PC-9 (cell line): ENCODE measurements at regions not wholly inside any gene's neighbourhood (a gene's known extent, or its start where the extent isn't known, plus 50 kb on each side); places are given as distances from the start of the nearest gene placed in this dataset.
A peak's percentile ranks its signal among the peaks of the same experiment; 100 is the strongest.
"Not testable (repeated sequence)": the region's sequence is repeated elsewhere in the genome, so short reads cannot be mapped to it uniquely, and the experiment has no call there.

Experiments
- BruUV-seq: library from RNA; stranded (reverse); fragments of 400-500 nt; replicated peaks from 2 replicates; lab custom pipeline; 2021; lab: Mats Ljungman, UMichigan
- CTCF ChIA-PET: fragments of 300-600 bp; sonication (Branson Sonifier 250); formaldehyde crosslinking; loops from one replicate; lab custom pipeline; 2022; ENCODE audit warnings: antibody characterized with exemption; lab: Charles Lee
- POLR2A ChIA-PET: fragments of 300-600 bp; sonication (Branson Sonifier 250); formaldehyde crosslinking; loops from one replicate; lab custom pipeline; 2022; ENCODE audit warnings: antibody characterized with exemption; ENCODE audit not compliant: unreplicated experiment; lab: Charles Lee
- DNase-seq, 2 experiments: peaks; one replicate each; pipeline versions ENCODE4 v3.0.0 to v3.0.0-alpha.2; 2015 to 2022; ENCODE audit warnings: mixed read lengths in 1 of 2
- H2AFZ ChIP-seq: fragments of 200-600 bp; sonication (generic); 2 replicates; pipeline ENCODE4 v1.8.1; 2017; ENCODE audit warnings: antibody characterized with exemption
- H3F3A ChIP-seq: fragments of 200-600 bp; sonication (generic); 2 replicates; pipeline ENCODE4 v1.8.1; 2017; ENCODE audit warnings: antibody characterized with exemption, mild to moderate bottlenecking, low read depth; ENCODE audit not compliant: insufficient read depth
- H3K27ac ChIP-seq: fragments of 200-600 bp; sonication (generic); 2 replicates; pipeline ENCODE4 v1.6.1; 2016; ENCODE audit warnings: mixed run types
- H3K27me3 ChIP-seq: fragments of 200-600 bp; sonication (generic); 2 replicates; pipeline ENCODE4 v1.6.1; 2016; ENCODE audit warnings: low read depth, mixed run types; ENCODE audit not compliant: insufficient read depth
- H3K36me3 ChIP-seq: fragments of 200-600 bp; sonication (generic); 2 replicates; pipeline ENCODE4 v1.6.1; 2016; ENCODE audit warnings: low read depth, mixed run types
- H3K4me1 ChIP-seq: fragments of 200-600 bp; sonication (generic); replicated peaks from 2 replicates; pipeline ENCODE4 v1.6.1; 2016; ENCODE audit warnings: mixed run types; ENCODE audit not compliant: insufficient read depth
- H3K4me2 ChIP-seq: fragments of 200-600 bp; sonication (generic); 2 replicates; pipeline ENCODE4 v1.6.1; 2017; ENCODE audit warnings: mixed run types
- H3K4me3 ChIP-seq: fragments of 200-600 bp; sonication (generic); 2 replicates; pipeline ENCODE4 v1.6.1; 2016; ENCODE audit warnings: mixed run types
- H3K79me2 ChIP-seq: fragments of 200-600 bp; sonication (generic); 2 replicates; pipeline ENCODE4 v1.6.1; 2017; ENCODE audit warnings: low read depth, mixed run types
- H3K9me2 ChIP-seq: fragments of 200-600 bp; sonication (generic); 2 replicates; pipeline ENCODE4 v1.8.1; 2017; ENCODE audit warnings: mild to moderate bottlenecking; ENCODE audit not compliant: insufficient read depth
- H3K9me3 ChIP-seq: fragments of 200-600 bp; sonication (generic); 2 replicates; pipeline ENCODE4 v1.8.1; 2016; ENCODE audit warnings: low read depth; ENCODE audit not compliant: insufficient read depth
- H4K20me1 ChIP-seq: fragments of 200-600 bp; sonication (generic); 2 replicates; pipeline ENCODE4 v1.8.1; 2017; ENCODE audit not compliant: insufficient read depth
- CTCF ChIP-seq: fragments of 200-600 bp; sonication (generic); conservative IDR thresholded peaks from 2 replicates; pipeline ENCODE4 v1.6.1; 2017; ENCODE audit warnings: mixed run types, antibody characterized with exemption, mild to moderate bottlenecking, moderate library complexity
- EZH2 ChIP-seq: fragments of 200-600 bp; sonication (generic); IDR thresholded peaks from 2 replicates; pipeline ENCODE4 v1.8.0; 2017; ENCODE audit warnings: antibody characterized with exemption, low read depth
- intact Hi-C: fragments of 100-400 bp; cut with micrococcal nuclease; formaldehyde crosslinking; loops from one replicate; pipeline ENCODE4 v1.10.0; 2022; ENCODE audit not compliant: unreplicated experiment

- POLR2A ChIA-PET = no interaction called here
- no peaks in the 10 kb centered on the region for H3K27me3 ChIP-seq
These were observed 311.6 kb upstream of the PIK3C3 start for GRCh38 chr18:41643427-41643826.

GRCh38 chr18:41642756-41643155, 312.3 kb upstream of the PIK3C3 start:
- CTCF ChIA-PET = no interaction called here
- no peaks in the 10 kb centered on the region for H3K36me3 ChIP-seq
- intact Hi-C loops = no loop called here
- no peaks in the 10 kb centered on the region for H3F3A ChIP-seq
- H3K4me2 ChIP-seq = no peak overlapping the region
- no peak for DNase-seq
- POLR2A ChIA-PET = no interaction called here
- H2AFZ ChIP-seq = no peak overlapping the region
- no peaks in the 10 kb centered on the region for H3K4me1 ChIP-seq
- no peaks in the 10 kb centered on the region for H3K79me2 ChIP-seq
- H3K27me3 ChIP-seq = no peaks in the 10 kb centered on the region
- no peaks in the 10 kb centered on the region for H3K9me2 ChIP-seq
- H3K27ac ChIP-seq = no peak overlapping the region
- H3K4me3 ChIP-seq = no peak overlapping the region
- no peak for TF ChIP-seq CTCF
- TF ChIP-seq EZH2 = no peak
- H3K9me3 ChIP-seq = no peaks in the 10 kb centered on the region
- BruUV-seq = no TSS peak
- no peaks in the 10 kb centered on the region for H4K20me1 ChIP-seq

More at GRCh38 chr18:41643427-41643826, 311.6 kb upstream of the PIK3C3 start:
- no peaks in the 10 kb centered on the region for H3F3A ChIP-seq
- H3K4me2 ChIP-seq = no peak overlapping the region
- CTCF ChIA-PET = no interaction called here
- intact Hi-C loops = no loop called here
- no peak overlapping the region for H3K27ac ChIP-seq
- H3K9me2 ChIP-seq = no peaks in the 10 kb centered on the region
- no peaks in the 10 kb centered on the region for H3K79me2 ChIP-seq
- H4K20me1 ChIP-seq = no peaks in the 10 kb centered on the region
- no peak for DNase-seq
- H3K9me3 ChIP-seq = no peaks in the 10 kb centered on the region
- BruUV-seq = no TSS peak
- no peaks in the 10 kb centered on the region for H3K4me1 ChIP-seq
- TF ChIP-seq EZH2 (no peak), CTCF (no peak)
- H2AFZ ChIP-seq = no peak overlapping the region
- no peaks in the 10 kb centered on the region for H3K36me3 ChIP-seq
- H3K4me3 ChIP-seq = no peak overlapping the region

- POLR2A ChIA-PET = no interaction called here
These were observed 315.8 kb upstream of the PIK3C3 start for GRCh38 chr18:41639218-41639617.

GRCh38 chr18:41631723-41632285, 323.2 kb upstream of the PIK3C3 start:
- H3K4me3 ChIP-seq = peak overlapping the region; percentile 42; the same call in 1 of the 2 replicates
- BruUV-seq, H3K4me1 ChIP-seq, POLR2A ChIA-PET, H3K27me3 ChIP-seq, H3K79me2 ChIP-seq, intact Hi-C loops, H3K27ac ChIP-seq, DNase-seq, H3F3A ChIP-seq, H3K9me2 ChIP-seq, H3K9me3 ChIP-seq, CTCF ChIA-PET, H3K36me3 ChIP-seq, H4K20me1 ChIP-seq: not testable (repeated sequence)
- peak overlapping the region; percentile 62 for H3K4me2 ChIP-seq
- H2AFZ ChIP-seq = peak overlapping the region; percentile 75

More at GRCh38 chr18:41639218-41639617, 315.8 kb upstream of the PIK3C3 start:
- H3K27ac ChIP-seq = no peak overlapping the region
- H3K4me3 ChIP-seq = no peak overlapping the region
- H3K4me2 ChIP-seq = no peak overlapping the region
- H3K9me2 ChIP-seq = no peaks in the 10 kb centered on the region
- no peak overlapping the region for H2AFZ ChIP-seq
- BruUV-seq = no TSS peak
- H3K36me3 ChIP-seq = no peaks in the 10 kb centered on the region
- H4K20me1 ChIP-seq = no peaks in the 10 kb centered on the region
- H3K79me2 ChIP-seq = no peaks in the 10 kb centered on the region
- DNase-seq = no peak
- no peaks in the 10 kb centered on the region for H3K27me3 ChIP-seq
- no peaks in the 10 kb centered on the region for H3F3A ChIP-seq
- TF ChIP-seq CTCF = no peak
- TF ChIP-seq EZH2 = no peak
- CTCF ChIA-PET = no interaction called here
- H3K9me3 ChIP-seq = no peaks in the 10 kb centered on the region
- intact Hi-C loops = no loop called here
- no peaks in the 10 kb centered on the region for H3K4me1 ChIP-seq
